Mucosa of rectum (tissue), 2 donors: ENCODE measurements at regions not wholly inside any gene's neighbourhood (a gene's known extent, or its start where the extent isn't known, plus 50 kb on each side); places are given as distances from the start of the nearest gene placed in this dataset.
A peak's percentile ranks its signal among the peaks of the same experiment; 100 is the strongest.
"Not testable (repeated sequence)": the region's sequence is repeated elsewhere in the genome, so short reads cannot be mapped to it uniquely, and the experiment has no call there.

Source experiments
- H3K27ac ChIP-seq, 2 donors: one replicate each; pipeline ENCODE4 v1.7.0; 2013; ENCODE audit warnings: inconsistent platforms in 2 of 2, low read depth in 2 of 2, low read length in 2 of 2
- H3K27me3 ChIP-seq, 2 donors: one replicate each; pipeline ENCODE4 v1.7.0; 2013; ENCODE audit warnings: low read length in 2 of 2; ENCODE audit not compliant: control insufficient read depth in 2 of 2, insufficient read depth in 2 of 2
- H3K36me3 ChIP-seq, 2 donors: one replicate each; pipeline ENCODE4 v1.7.0; 2013; ENCODE audit warnings: low read length in 2 of 2; ENCODE audit not compliant: control insufficient read depth in 2 of 2, insufficient read depth in 2 of 2
- H3K4me1 ChIP-seq, 2 donors: one replicate each; pipeline ENCODE4 v1.7.0; 2013; ENCODE audit warnings: low read length in 2 of 2, mild to moderate bottlenecking in 1 of 2; ENCODE audit not compliant: control insufficient read depth in 2 of 2, insufficient read depth in 2 of 2
- H3K4me3 ChIP-seq, 2 donors: one replicate each; pipeline ENCODE4 v1.7.0; 2013; ENCODE audit warnings: low read length in 2 of 2
- H3K9ac ChIP-seq, 2 donors: one replicate each; pipeline ENCODE4 v1.7.0; 2013; ENCODE audit warnings: low read length in 2 of 2, low read depth in 1 of 2, mild to moderate bottlenecking in 1 of 2
- H3K9me3 ChIP-seq, 2 donors: one replicate each; pipeline ENCODE4 v1.7.0; 2013; ENCODE audit warnings: low read length in 2 of 2; ENCODE audit not compliant: control insufficient read depth in 2 of 2
- donor health status: healthy.
- donor health status: Normal muscosa, but diverticular disease.

DNA sequence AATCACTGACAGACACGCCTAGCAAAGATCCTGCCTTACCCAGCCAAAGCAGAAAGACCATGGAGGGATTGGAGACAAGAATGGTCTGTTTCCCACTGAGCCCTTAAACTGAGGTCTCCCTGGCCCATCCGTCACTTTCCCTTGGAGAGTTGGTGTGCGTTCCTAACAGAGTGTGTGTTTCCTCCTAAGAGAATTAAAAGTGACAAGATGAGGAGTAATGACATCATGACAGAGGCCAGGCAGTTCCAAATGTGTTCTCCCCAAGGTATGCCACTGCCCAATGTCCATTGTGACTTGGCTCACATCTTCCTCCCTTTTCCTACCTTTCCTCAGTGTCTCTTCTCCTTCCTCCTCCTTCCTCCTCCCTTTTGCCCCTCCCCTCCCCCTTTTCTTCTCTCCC, 295.7 kb downstream of the SIPA1L2 start:
- no peaks in the 10 kb centered on the region for H3K36me3 ChIP-seq
- no peaks in the 10 kb centered on the region for H3K4me1 ChIP-seq
- no peak overlapping the region for H3K4me3 ChIP-seq
- no peaks in the 10 kb centered on the region for H3K9me3 ChIP-seq
- H3K9ac ChIP-seq = no peak overlapping the region
- no peaks in the 10 kb centered on the region for H3K27me3 ChIP-seq
- H3K27ac ChIP-seq = no peak overlapping the region

DNA sequence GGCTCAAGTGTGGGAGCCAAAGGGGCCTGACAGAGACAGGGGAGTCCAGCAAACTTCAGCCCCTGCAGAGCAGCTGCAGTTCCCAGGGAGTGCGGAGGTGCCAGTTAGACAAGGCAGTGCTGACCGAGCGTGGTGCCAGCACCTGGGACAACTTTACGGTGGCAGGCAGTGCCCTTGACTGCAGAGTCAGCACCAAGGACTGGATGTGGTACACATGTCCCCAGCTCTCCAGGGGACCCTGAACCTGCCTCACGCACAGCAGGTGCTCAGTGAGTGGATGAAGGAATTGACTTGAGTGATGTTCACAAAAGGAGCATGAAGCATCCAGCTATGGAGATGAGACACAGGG, 296.5 kb downstream of the SIPA1L2 start:
- Histone ChIP-seq H3K9me3 (no peaks in the 10 kb centered on the region), H3K27me3 (no peaks in the 10 kb centered on the region), H3K36me3 (no peaks in the 10 kb centered on the region), H3K9ac (no peak overlapping the region), H3K27ac (no peak overlapping the region), H3K4me1 (no peaks in the 10 kb centered on the region), H3K4me3 (no peak overlapping the region)

DNA sequence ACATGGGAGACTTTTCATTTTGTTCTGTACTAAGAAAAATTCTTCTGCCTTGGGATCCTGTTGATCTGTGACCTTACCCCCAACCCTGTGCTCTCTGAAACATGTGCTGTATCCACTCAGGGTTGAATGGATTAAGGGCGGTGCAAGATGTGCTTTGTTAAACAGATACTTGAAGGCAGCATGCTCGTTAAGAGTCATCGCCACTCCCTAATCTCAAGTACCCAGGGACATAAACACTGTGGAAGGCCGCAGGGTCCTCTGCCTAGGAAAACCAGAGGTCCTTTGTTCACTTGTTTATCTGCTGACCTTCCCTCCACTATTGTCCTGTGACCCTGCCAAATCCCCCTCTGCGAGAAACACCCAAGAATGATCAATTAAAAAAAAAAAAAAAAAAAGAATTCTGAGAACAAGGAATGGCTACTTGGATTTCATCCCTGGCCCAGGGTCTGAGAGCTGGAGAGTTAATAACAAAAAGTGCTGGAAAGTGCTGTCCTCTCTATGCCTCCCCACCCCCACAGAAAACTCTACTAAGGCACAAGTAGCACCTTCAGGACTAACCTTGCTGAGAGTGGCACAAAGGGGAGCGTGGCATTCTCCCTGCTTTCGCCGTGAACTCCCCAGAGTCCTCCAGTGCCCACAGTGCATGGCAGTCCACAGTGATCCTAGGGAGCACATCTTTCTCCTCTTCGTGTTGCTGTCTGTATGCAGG, 297.1 kb downstream of the SIPA1L2 start:
- H3K9me3 ChIP-seq, H3K9ac ChIP-seq, H3K27me3 ChIP-seq: not testable (repeated sequence)

DNA sequence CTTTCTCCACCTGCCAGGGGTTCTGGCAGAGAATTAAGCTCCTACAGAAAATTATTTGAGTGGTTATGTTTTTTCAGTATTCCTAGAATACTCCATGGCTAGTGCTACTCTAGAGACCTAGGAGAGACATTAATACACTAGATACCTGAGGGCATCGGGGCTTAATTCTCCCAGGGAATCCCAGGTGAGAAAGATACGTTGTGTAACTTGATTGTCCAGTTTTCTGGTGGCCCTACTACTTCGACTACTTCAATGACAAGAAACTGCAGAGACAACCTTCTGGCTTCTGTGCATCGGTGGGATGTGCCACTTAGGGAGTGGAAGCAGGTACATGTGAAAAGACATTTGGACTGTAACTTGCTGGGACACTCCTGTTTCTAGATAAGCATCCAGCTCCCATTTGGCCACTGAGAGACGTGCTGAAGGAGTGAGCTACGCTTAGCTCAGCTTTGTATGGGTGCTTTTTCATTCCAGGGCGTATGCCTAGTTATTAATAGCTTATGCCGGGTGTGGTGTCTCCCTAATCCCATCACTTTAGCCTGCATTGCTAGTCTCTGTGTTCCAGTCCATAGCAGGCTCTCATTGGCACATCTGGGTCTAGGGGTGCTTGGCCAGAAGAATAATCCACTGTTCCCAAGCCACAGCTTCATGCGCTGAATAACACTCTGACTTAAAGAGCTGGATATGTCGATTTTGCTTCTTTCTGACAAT, 300.7 kb downstream of the SIPA1L2 start:
- Histone ChIP-seq H3K4me1 (peaks cover 0 to 3% of the 10 kb centered on the region in 2 donors), H3K36me3 (no peaks in the 10 kb centered on the region), H3K9ac (no peak overlapping the region), H3K27ac (no peak overlapping the region), H3K27me3 (no peaks in the 10 kb centered on the region), H3K4me3 (no peak overlapping the region), H3K9me3 (no peaks in the 10 kb centered on the region)

More for the DNA sequence above, 297.1 kb downstream of the SIPA1L2 start:
- H3K4me3 ChIP-seq, H3K36me3 ChIP-seq, H3K27ac ChIP-seq, H3K4me1 ChIP-seq: not testable (repeated sequence)

DNA sequence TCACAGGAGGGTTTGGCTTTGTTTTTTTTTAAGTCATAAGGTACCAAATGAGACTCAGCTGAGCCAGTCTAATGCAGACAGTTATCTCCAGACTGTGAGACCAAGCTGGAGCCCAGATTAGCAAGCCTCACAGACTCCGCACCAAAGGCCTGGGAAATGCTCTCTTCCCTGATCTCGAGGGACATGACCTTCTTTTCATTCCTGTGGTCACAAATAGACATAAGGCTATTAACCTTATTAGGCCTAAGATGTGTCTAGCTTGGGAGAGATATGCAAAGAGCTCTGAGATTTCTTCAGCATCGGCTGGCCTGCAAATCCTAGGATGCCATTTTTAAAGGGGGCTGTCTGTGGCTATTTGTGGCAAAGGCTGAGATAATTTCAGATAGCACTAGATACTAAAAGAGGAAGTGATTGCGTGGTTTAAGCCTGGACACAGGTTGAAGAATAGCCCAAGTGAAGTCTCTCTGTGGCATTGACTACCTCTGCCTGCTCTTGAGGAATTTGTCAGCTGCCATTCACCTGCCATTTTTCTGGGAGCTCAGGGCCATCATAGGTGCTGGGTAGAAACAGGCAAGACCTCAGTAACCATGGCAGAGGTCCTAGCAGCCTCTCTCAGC, 301.3 kb downstream of the SIPA1L2 start:
- H3K27ac ChIP-seq = no peak overlapping the region
- H3K9ac ChIP-seq = no peak overlapping the region
- peaks cover 0 to 4% of the 10 kb centered on the region in 2 donors for H3K4me1 ChIP-seq
- H3K9me3 ChIP-seq = no peaks in the 10 kb centered on the region
- no peak overlapping the region for H3K4me3 ChIP-seq
- H3K36me3 ChIP-seq = no peaks in the 10 kb centered on the region
- no peaks in the 10 kb centered on the region for H3K27me3 ChIP-seq

DNA sequence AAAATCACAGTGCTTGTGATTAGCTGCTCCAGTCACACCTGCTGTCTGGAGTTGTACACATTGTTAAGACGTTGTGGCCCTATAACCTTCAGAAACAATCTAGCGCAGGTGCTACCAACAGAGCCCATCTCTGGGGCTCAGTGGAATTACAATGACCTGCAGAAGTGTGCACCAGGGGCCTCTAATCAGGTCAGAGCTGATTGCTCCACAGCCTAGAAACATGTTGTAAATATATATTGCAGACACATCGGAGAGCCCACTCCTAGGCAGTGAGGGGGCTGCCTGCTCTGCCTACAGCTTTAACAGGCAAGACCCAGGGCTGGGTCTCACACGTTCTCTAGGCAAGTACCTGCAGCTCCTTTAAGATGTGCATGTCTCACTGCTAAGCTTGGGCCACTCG, 302.0 kb downstream of the SIPA1L2 start:
- Histone ChIP-seq H3K4me3 (no peak overlapping the region), H3K9me3 (no peaks in the 10 kb centered on the region), H3K36me3 (no peaks in the 10 kb centered on the region), H3K27me3 (no peaks in the 10 kb centered on the region), H3K9ac (no peak overlapping the region), H3K27ac (no peak overlapping the region), H3K4me1 (peaks cover 0 to 11% of the 10 kb centered on the region in 2 donors)

DNA sequence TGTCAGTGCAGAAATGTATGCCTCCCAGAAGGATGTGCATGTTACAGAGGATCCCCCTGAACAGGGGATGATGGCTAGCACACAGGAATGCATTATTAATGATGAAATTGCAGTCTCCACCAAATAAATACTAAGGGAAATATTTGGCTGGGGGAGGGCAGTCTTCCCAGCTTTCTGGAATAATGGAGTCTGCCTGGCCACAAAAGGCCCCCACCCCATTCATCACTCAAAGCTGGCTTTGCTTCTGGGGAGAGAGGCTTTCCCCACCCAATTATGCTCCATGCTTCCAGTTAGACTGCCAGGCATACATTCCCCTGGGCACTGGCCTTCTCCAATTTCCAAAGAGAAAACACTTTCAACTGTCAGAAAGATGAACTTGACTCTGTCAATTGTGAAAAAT, 302.7 kb downstream of the SIPA1L2 start:
- Histone ChIP-seq H3K27ac (no peak overlapping the region), H3K4me1 (peaks cover 0 to 17% of the 10 kb centered on the region in 2 donors), H3K4me3 (no peak overlapping the region), H3K9ac (no peak overlapping the region), H3K9me3 (no peaks in the 10 kb centered on the region), H3K36me3 (no peaks in the 10 kb centered on the region), H3K27me3 (no peaks in the 10 kb centered on the region)

DNA sequence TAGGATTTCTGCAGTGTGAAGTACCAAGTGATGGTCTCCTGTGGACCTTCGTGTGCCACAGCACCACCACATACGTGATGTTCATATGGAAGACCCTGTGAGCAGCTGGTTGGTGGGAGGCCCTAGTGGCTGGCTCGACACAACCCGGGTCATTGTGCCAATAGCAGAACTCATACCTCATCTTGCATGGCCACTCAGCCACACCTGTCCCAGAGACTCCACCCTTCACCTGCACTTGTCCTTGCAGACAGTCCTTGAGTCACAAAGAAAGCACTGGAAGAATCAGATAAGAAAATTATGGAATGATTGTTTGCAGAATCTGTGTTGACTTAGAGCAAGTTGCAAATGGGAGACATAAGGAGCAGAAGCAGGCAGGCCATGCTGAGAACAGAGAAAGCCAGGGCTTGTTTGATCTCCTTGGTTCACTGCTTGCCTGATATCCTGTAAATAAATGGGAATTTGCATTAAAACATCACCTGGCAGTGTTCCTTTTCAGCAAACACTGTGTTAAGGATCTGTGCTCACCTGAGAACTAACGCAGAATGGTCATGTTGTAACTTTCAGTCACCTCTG, 307.7 kb downstream of the SIPA1L2 start:
- Histone ChIP-seq H3K36me3 (no peaks in the 10 kb centered on the region), H3K27ac (peak overlapping the region; percentile 75 to 88), H3K4me1 (peaks cover 16 to 55% of the 10 kb centered on the region in 2 donors), H3K9ac (peak overlapping the region in 1 of 2 donors; percentile 15), H3K4me3 (no peak overlapping the region), H3K9me3 (no peaks in the 10 kb centered on the region), H3K27me3 (no peaks in the 10 kb centered on the region)

DNA sequence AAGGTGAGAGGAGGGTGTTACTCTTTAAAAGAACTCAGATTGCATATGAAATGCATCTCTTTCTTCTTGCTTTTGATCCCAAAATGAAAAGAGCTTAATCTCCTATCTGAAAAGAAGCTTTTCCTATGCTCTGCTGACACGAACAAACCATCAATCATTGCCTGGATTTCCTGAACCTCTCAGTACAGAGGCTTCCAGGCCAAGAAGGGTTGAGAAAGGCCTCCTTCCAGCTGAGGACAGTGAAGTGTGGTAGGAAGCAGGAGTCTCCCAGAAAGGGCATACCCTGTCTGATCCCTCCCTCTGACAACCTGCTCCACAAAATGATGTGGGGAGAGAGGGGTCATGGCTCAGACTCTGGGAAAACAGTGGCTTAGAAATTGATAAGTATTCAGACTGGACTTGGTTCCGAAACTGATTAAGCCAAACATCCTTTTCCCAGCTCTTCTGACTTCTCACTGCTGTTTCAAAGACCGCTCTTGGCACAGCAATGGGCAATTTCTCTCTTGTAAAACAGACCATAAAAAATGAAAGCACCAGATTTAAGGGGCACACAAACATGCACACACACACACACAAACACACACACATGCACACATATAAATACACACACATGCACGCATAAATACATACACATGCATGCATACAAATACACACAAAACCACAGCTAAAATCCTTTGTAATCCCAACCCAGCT, 310.3 kb downstream of the SIPA1L2 start:
- H3K27me3 ChIP-seq = no peaks in the 10 kb centered on the region
- H3K4me1 ChIP-seq = peaks cover 16 to 52% of the 10 kb centered on the region in 2 donors
- no peaks in the 10 kb centered on the region for H3K9me3 ChIP-seq
- H3K9ac ChIP-seq = peak overlapping the region in 1 of 2 donors; percentile 43
- H3K36me3 ChIP-seq = no peaks in the 10 kb centered on the region
- H3K27ac ChIP-seq = peak overlapping the region; percentile 52 to 88
- peak overlapping the region; percentile 37 to 41 for H3K4me3 ChIP-seq
